GM12874 (cell line): ENCODE measurements at regions not wholly inside any gene's neighbourhood (a gene's known extent, or its start where the extent isn't known, plus 50 kb on each side); places are given as distances from the start of the nearest gene placed in this dataset.

Experiments used
- TF ChIP-seq, protein P1 (sequence below): IDR thresholded peaks from 2 replicates; pipeline ENCODE4 v1.5.1; 2011; ENCODE audit warnings: low read depth, mild to moderate bottlenecking, control low read depth, low read length, moderate library complexity; ENCODE audit not compliant: insufficient read depth

DNA sequence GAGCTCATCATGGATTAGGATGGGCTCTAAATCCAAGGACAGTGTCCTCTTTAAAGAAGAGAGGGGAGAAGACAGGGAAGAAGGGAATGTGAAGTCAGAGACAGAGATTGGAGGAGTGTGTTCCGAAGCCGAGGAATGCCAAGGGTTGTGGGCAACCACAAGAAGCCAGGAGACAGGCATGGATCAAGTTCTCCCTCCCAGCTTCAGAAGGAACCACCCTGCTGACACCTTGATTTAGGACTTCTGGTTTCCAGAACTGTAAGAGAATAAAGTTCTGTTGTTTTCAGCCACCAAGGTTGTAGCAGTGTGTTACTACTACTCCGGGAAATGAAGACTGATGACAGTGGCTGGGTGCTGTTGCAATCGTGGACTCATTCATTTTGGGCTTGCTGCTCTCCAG is 120.1 kb downstream of the RPS12 start:
- TF ChIP-seq, protein P1, sequence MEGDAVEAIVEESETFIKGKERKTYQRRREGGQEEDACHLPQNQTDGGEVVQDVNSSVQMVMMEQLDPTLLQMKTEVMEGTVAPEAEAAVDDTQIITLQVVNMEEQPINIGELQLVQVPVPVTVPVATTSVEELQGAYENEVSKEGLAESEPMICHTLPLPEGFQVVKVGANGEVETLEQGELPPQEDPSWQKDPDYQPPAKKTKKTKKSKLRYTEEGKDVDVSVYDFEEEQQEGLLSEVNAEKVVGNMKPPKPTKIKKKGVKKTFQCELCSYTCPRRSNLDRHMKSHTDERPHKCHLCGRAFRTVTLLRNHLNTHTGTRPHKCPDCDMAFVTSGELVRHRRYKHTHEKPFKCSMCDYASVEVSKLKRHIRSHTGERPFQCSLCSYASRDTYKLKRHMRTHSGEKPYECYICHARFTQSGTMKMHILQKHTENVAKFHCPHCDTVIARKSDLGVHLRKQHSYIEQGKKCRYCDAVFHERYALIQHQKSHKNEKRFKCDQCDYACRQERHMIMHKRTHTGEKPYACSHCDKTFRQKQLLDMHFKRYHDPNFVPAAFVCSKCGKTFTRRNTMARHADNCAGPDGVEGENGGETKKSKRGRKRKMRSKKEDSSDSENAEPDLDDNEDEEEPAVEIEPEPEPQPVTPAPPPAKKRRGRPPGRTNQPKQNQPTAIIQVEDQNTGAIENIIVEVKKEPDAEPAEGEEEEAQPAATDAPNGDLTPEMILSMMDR, result no peak

GRCh38 chr6:132936646-132937045 is 122.3 kb downstream of the RPS12 start:
- TF ChIP-seq, protein P1, result no peak

DNA sequence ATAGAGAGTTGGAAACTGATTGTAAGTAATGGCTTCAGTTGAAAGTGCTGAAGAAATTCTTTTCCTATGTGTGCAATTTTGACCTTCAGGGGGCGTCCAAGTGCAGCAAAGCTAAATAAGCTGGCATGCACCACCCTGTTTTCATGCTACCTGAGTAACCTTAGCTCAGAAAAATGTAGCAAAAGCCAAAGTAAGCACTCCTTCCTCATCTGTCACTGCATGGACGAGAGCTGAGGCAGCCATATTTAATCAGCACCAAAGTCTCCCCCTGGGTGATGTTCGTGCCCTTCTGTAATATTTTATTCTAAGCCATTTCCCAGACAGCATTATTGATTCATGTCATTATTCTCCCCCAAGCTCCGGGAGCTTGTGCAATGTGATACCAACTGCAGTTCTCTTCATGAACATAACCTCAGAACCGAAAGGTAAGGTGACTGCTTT is 123.1 kb downstream of the RPS12 start:
- TF ChIP-seq, protein P1, result peak; percentile 62

GRCh38 chr6:132948889-132949288 is 134.5 kb downstream of the RPS12 start:
- TF ChIP-seq, protein P1, result no peak

DNA sequence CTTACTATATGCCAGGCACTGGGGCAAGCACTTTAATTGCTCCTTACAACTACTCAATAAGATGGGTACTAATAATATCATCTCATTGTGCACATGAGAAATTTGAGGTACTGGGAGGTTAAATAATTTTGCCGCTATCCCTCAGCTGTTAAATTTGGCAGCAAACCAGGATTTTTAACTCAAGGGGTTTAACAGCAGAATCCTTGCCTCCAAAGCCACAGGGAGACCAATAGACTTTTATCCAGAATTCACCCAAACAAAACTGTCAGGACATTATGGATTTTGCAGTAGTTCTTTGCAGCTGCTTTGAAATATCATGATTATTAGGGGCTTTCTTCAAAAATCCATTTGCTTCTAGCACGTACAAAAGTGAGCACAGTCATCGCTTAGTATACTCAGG is 136.2 kb downstream of the RPS12 start:
- TF ChIP-seq, protein P1, result no peak

GRCh38 chr6:132952031-132952867 is 137.9 kb downstream of the RPS12 start:
- TF ChIP-seq, protein P1, result no peak

GRCh38 chr6:132952986-132953385 is 138.6 kb downstream of the RPS12 start:
- TF ChIP-seq, protein P1, result no peak
